Upper lobe of right lung (tissue), 1 donor: ENCODE measurements at regions not wholly inside any gene's neighbourhood (a gene's known extent, or its start where the extent isn't known, plus 50 kb on each side); places are given as distances from the start of the nearest gene placed in this dataset.

ENCODE experiments used
- ATAC-seq: fragments of 200-7000 bp; cut with Tn5 transposase; one replicate; pipeline ENCODE4 v1.9.1; 2020; ENCODE audit warnings: mild to moderate bottlenecking, moderate library complexity
- DNase-seq: peaks from one replicate; pipeline ENCODE4 v3.0.0-alpha.2; 2020
- H3K27ac ChIP-seq: fragments of 200-600 bp; one replicate; pipeline ENCODE4 v1.8.0; 2022
- H3K27me3 ChIP-seq: fragments of 200-600 bp; one replicate; pipeline ENCODE4 v1.8.0; 2022; ENCODE audit warnings: mild to moderate bottlenecking
- H3K36me3 ChIP-seq: fragments of 200-600 bp; one replicate; pipeline ENCODE4 v1.8.0; 2022
- H3K4me1 ChIP-seq: fragments of 200-600 bp; one replicate; pipeline ENCODE4 v1.8.0; 2022
- H3K4me3 ChIP-seq: fragments of 200-600 bp; one replicate; pipeline ENCODE4 v1.8.0; 2022; ENCODE audit warnings: mild to moderate bottlenecking
- H3K9me3 ChIP-seq: fragments of 200-600 bp; one replicate; pipeline ENCODE4 v1.8.0; 2022
- intact Hi-C: fragments of 100-400 bp; cut with DNase I; formaldehyde crosslinking; loops from one replicate; pipeline ENCODE4 v1.11.0; 2022
- TF ChIP-seq, protein P1 (sequence below): fragments of 200-600 bp; IDR thresholded peaks from one replicate; pipeline ENCODE4 v1.8.0; 2022; ENCODE audit warnings: antibody characterized with exemption
- donor health status: DM: no; HTN: yes; CAD: no; lungs with severe emphysema.

- ATAC-seq = no peak
- no peak for DNase-seq
- no peaks in the 10 kb centered on the region for H3K36me3 ChIP-seq
- intact Hi-C loops = no loop called here
- no peaks in the 10 kb centered on the region for H3K27me3 ChIP-seq
- H3K27ac ChIP-seq = no peak overlapping the region
- no peaks in the 10 kb centered on the region for H3K9me3 ChIP-seq
- H3K4me1 ChIP-seq = no peaks in the 10 kb centered on the region
- H3K4me3 ChIP-seq = no peak overlapping the region
- TF ChIP-seq, protein P1, sequence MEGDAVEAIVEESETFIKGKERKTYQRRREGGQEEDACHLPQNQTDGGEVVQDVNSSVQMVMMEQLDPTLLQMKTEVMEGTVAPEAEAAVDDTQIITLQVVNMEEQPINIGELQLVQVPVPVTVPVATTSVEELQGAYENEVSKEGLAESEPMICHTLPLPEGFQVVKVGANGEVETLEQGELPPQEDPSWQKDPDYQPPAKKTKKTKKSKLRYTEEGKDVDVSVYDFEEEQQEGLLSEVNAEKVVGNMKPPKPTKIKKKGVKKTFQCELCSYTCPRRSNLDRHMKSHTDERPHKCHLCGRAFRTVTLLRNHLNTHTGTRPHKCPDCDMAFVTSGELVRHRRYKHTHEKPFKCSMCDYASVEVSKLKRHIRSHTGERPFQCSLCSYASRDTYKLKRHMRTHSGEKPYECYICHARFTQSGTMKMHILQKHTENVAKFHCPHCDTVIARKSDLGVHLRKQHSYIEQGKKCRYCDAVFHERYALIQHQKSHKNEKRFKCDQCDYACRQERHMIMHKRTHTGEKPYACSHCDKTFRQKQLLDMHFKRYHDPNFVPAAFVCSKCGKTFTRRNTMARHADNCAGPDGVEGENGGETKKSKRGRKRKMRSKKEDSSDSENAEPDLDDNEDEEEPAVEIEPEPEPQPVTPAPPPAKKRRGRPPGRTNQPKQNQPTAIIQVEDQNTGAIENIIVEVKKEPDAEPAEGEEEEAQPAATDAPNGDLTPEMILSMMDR = no peak
Observed at GRCh38 chr1:164921493-164921892, 362.5 kb downstream of the PBX1 start.

- Histone ChIP-seq H3K27ac (no peak overlapping the region), H3K36me3 (no peaks in the 10 kb centered on the region), H3K9me3 (no peaks in the 10 kb centered on the region), H3K4me1 (no peaks in the 10 kb centered on the region), H3K27me3 (no peaks in the 10 kb centered on the region), H3K4me3 (no peak overlapping the region)
- TF ChIP-seq, protein P1 = no peak
- ATAC-seq (no peak), DNase-seq (no peak)
- intact Hi-C loops = no loop called here
Observed at GRCh38 chr1:164918140-164918539, 359.2 kb downstream of the PBX1 start.

DNA sequence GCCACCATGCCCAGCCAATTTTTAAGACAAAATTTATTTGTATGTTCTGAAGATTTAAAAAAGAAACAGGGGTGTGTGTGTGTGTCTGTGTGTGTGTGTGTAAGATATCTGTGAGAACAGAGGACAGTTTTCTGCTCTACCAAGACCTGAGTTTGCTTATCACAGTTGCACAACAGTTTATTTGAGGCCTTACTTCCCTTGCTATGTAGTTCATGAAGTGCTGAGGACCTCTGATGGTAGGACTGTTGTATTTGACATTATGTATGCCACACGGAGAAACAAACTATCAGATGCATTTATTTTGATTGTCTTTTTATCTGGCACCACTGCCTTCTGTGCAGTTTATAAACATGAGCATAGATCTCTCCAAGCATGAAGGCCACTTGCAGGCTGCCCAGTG is 355.2 kb downstream of the PBX1 start:
- TF ChIP-seq, protein P1 = peak; percentile 28
- intact Hi-C loops = no loop called here
- H3K27me3 ChIP-seq = no peaks in the 10 kb centered on the region
- no peaks in the 10 kb centered on the region for H3K36me3 ChIP-seq
- H3K4me3 ChIP-seq = no peak overlapping the region
- ATAC-seq (no peak), DNase-seq (no peak)
- H3K4me1 ChIP-seq = no peaks in the 10 kb centered on the region
- no peak overlapping the region for H3K27ac ChIP-seq
- no peaks in the 10 kb centered on the region for H3K9me3 ChIP-seq

GRCh38 chr1:164912290-164912689 is 353.3 kb downstream of the PBX1 start:
- TF ChIP-seq, protein P1 = no peak
- Histone ChIP-seq H3K4me3 (no peak overlapping the region), H3K4me1 (no peaks in the 10 kb centered on the region), H3K9me3 (no peaks in the 10 kb centered on the region), H3K27me3 (no peaks in the 10 kb centered on the region), H3K27ac (no peak overlapping the region), H3K36me3 (no peaks in the 10 kb centered on the region)
- intact Hi-C loops = no loop called here
- DNase-seq = no peak
- ATAC-seq = no peak

DNA sequence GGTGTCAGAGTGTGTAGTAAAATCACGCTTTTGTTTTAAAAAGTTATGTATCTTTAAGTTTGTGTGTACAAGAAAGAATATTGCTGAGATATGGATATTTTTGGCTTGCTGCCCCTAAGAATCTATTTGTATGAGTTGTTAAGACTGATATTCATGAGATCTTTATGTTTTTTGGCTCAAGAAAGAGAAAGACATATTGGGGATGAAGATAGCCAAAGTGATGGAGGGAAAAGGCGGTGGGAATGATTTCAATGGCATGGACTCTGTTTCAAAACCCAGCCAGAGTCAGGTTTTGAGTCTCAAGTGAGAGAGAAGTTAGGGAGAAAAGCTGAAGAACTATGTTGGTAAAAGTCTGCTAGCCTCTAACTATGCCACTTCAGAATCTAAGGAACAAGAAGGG is 351.7 kb downstream of the PBX1 start:
- intact Hi-C loops = no loop called here
- H3K4me3 ChIP-seq = no peak overlapping the region
- H3K9me3 ChIP-seq = no peaks in the 10 kb centered on the region
- H3K27ac ChIP-seq = no peak overlapping the region
- no peaks in the 10 kb centered on the region for H3K36me3 ChIP-seq
- DNase-seq (no peak), ATAC-seq (no peak)
- no peaks in the 10 kb centered on the region for H3K27me3 ChIP-seq
- TF ChIP-seq, protein P1 = no peak
- H3K4me1 ChIP-seq = no peaks in the 10 kb centered on the region

DNA sequence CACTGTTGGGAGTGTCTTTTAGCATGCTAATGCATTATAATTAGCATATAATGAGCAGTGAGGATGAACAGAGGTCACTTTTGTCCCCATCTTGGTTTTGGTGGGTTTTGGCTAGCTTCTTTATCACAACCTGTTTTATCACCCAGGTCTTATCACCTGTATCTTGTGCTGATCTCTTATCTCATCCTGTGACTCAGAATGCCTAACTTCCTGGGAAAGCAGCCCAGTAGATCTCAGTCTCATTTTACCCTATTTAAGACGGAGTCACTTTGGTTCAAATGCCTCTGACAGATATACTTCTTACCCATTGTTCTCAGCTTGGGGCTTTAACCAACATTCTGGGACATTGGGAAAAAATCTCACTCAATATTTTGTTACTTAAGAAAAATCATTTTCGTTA is 348.7 kb downstream of the PBX1 start:
- no peaks in the 10 kb centered on the region for H3K9me3 ChIP-seq
- no peaks in the 10 kb centered on the region for H3K27me3 ChIP-seq
- intact Hi-C loops = no loop called here
- no peak overlapping the region for H3K27ac ChIP-seq
- H3K4me3 ChIP-seq = no peak overlapping the region
- no peaks in the 10 kb centered on the region for H3K36me3 ChIP-seq
- no peaks in the 10 kb centered on the region for H3K4me1 ChIP-seq
- ATAC-seq (no peak), DNase-seq (no peak)
- TF ChIP-seq, protein P1 = no peak
